ENCODE measurements at regions not wholly inside any gene's neighbourhood (a gene's known extent, or its start where the extent isn't known, plus 50 kb on each side); places are given as distances from the start of the nearest gene placed in this dataset.

GRCh38 chr14:85963486-85963885 lies 433.5 kb downstream of the FLRT2 start:
- no peaks in the 10 kb centered on the region for H3K9me3 Mint-ChIP-seq
- no peak overlapping the region for H3K27ac ChIP-seq (ENCODE audit: low read depth, low read length)
- H3K36me3 ChIP-seq (ENCODE audit: control insufficient read depth, insufficient read depth, low read length) = no peaks in the 10 kb centered on the region
- no peak overlapping the region for H3K4me3 ChIP-seq (ENCODE audit: low read length)
- no peak for TF ChIP-seq CTCF (conservative IDR thresholded peaks at IDR 0.05)
- H3K4me1 ChIP-seq (ENCODE audit: control insufficient read depth, insufficient read depth, low read length) = peaks cover 4% of the 10 kb centered on the region
- peaks cover 7% of the 10 kb centered on the region for H3K4me1 Mint-ChIP-seq
- H3K9ac ChIP-seq (ENCODE audit: extremely low read depth, low read length, poor library complexity, severe bottlenecking) = no peak overlapping the region
- H3K9me3 ChIP-seq (ENCODE audit: control insufficient read depth, low read length) = no peaks in the 10 kb centered on the region
- no peak overlapping the region for H3K27ac Mint-ChIP-seq
- no peaks in the 10 kb centered on the region for H3K27me3 ChIP-seq (ENCODE audit: control insufficient read depth, insufficient read depth, low read length, poor library complexity, severe bottlenecking)
- H3K27me3 Mint-ChIP-seq (ENCODE audit: insufficient read depth) = no peaks in the 10 kb centered on the region
- H3K4me3 Mint-ChIP-seq = no peak overlapping the region
- no peak for DNase-seq
- H3K36me3 Mint-ChIP-seq (ENCODE audit: low read depth) = no peaks in the 10 kb centered on the region

- Mint-ChIP-seq H3K9me3 (no peaks in the 10 kb centered on the region), H3K4me3 (no peak overlapping the region), H3K27me3 (ENCODE audit: insufficient read depth) (no peaks in the 10 kb centered on the region), H3K36me3 (ENCODE audit: low read depth) (no peaks in the 10 kb centered on the region), H3K27ac (no peak overlapping the region), H3K4me1 (peaks cover 7% of the 10 kb centered on the region)
- WGBS, 2 experiments (ENCODE audit: insufficient coverage in 1 of 2, insufficient read length in 1 of 2) = 86% methylated on average over 1 to 2 of the region's 2 CpGs
- Histone ChIP-seq H3K27ac (ENCODE audit: low read depth, low read length) (no peak overlapping the region), H3K27me3 (ENCODE audit: control insufficient read depth, insufficient read depth, low read length, poor library complexity, severe bottlenecking) (no peaks in the 10 kb centered on the region), H3K36me3 (ENCODE audit: control insufficient read depth, insufficient read depth, low read length) (no peaks in the 10 kb centered on the region), H3K4me3 (ENCODE audit: low read length) (no peak overlapping the region), H3K9ac (ENCODE audit: extremely low read depth, low read length, poor library complexity, severe bottlenecking) (no peak overlapping the region), H3K9me3 (ENCODE audit: control insufficient read depth, low read length) (no peaks in the 10 kb centered on the region), H3K4me1 (ENCODE audit: control insufficient read depth, insufficient read depth, low read length) (peaks cover 4% of the 10 kb centered on the region)
- no peak for DNase-seq
- TF ChIP-seq CTCF (conservative IDR thresholded peaks at IDR 0.05) = no peak
Measured at GRCh38 chr14:85960756-85961155, 430.8 kb downstream of the FLRT2 start.

- Mint-ChIP-seq H3K27ac (no peak overlapping the region), H3K4me1 (peaks cover 9% of the 10 kb centered on the region), H3K9me3 (no peaks in the 10 kb centered on the region), H3K27me3 (ENCODE audit: insufficient read depth) (no peaks in the 10 kb centered on the region), H3K4me3 (no peak overlapping the region), H3K36me3 (ENCODE audit: low read depth) (no peaks in the 10 kb centered on the region)
- Histone ChIP-seq H3K4me1 (ENCODE audit: control insufficient read depth, insufficient read depth, low read length) (peaks cover 4% of the 10 kb centered on the region), H3K9ac (ENCODE audit: extremely low read depth, low read length, poor library complexity, severe bottlenecking) (no peak overlapping the region), H3K9me3 (ENCODE audit: control insufficient read depth, low read length) (no peaks in the 10 kb centered on the region), H3K27ac (ENCODE audit: low read depth, low read length) (no peak overlapping the region), H3K4me3 (ENCODE audit: low read length) (no peak overlapping the region), H3K36me3 (ENCODE audit: control insufficient read depth, insufficient read depth, low read length) (no peaks in the 10 kb centered on the region), H3K27me3 (ENCODE audit: control insufficient read depth, insufficient read depth, low read length, poor library complexity, severe bottlenecking) (no peaks in the 10 kb centered on the region)
- no peak for TF ChIP-seq CTCF (conservative IDR thresholded peaks at IDR 0.05)
- WGBS, 2 experiments (ENCODE audit: insufficient coverage in 1 of 2, insufficient read length in 1 of 2) = 91% methylated on average over 3 of the region's 3 CpGs; no CpG with 5 or more reads in 1 of the 2 experiments
- DNase-seq = no peak
Measured at GRCh38 chr14:85959063-85959462, 429.1 kb downstream of the FLRT2 start.

Measured in endodermal cell (in vitro differentiated cells).